Activated naive CD8-positive, alpha-beta T cell treated with anti-CD3 and anti-CD28 coated beads for 36 hours (primary cell): ENCODE measurements at regions not wholly inside any gene's neighbourhood (a gene's known extent, or its start where the extent isn't known, plus 50 kb on each side); places are given as distances from the start of the nearest gene placed in this dataset.

Experiments
- DNase-seq: peaks from one replicate; pipeline ENCODE4 v3.0.0; 2021
- H3K27ac Mint-ChIP-seq: one replicate; pipeline ENCODE4 v1.8.0; 2022; ENCODE audit warnings: mild to moderate bottlenecking, moderate library complexity, mixed read lengths
- H3K27me3 Mint-ChIP-seq: one replicate; pipeline ENCODE4 v1.8.0; 2022; ENCODE audit warnings: mild to moderate bottlenecking, mixed read lengths
- H3K36me3 Mint-ChIP-seq: one replicate; pipeline ENCODE4 v1.8.0; 2021; ENCODE audit warnings: mild to moderate bottlenecking, mixed read lengths
- H3K4me1 Mint-ChIP-seq: one replicate; pipeline ENCODE4 v1.8.0; 2021; ENCODE audit warnings: mixed read lengths
- H3K4me3 Mint-ChIP-seq: one replicate; pipeline ENCODE4 v1.8.0; 2022; ENCODE audit warnings: mild to moderate bottlenecking, moderate library complexity, mixed read lengths
- H3K9me3 Mint-ChIP-seq: one replicate; pipeline ENCODE4 v1.8.0; 2022; ENCODE audit warnings: mixed read lengths

DNA sequence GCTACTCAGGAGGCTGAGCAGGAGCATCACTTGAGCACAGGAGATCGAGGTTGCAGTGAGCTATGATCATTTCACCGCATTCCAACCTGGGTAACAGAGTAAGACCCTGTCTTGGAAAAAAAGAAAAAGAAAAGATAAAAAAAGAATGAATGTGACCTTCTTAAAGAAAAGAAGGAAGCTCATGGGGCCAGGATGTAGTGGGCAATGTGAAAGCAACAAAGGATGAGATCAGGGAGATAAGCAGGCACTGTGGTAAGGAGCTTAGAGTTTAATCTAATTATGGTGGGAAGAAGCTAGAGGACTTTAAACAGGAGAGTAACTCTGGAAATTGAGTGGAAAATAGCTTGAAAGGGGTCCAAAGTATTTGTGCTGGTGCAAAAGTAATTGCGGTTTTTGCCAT lies 231.6 kb upstream of the UBE2E2 start:
- Mint-ChIP-seq H3K27me3 (no peaks in the 10 kb centered on the region), H3K36me3 (no peaks in the 10 kb centered on the region), H3K4me3 (no peak overlapping the region)

DNA sequence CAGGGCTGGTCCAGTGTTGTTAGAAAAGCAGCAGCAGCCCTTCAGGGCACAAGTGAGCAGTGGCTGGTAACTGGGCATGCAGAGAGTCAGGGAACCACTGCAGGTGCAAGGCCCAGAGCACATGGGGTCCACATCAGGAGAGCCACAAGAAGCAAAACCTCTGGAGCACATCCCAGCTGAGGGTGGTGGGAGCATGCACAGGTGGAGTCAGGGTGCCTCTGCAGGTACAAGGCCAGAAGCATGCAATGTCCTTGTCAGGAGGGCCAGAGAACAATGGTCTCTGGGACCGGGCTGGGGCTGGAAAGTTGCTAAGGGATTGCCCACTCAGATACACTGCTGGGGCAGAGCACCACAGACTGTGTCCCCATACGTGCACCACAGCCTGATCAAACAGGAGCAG lies 226.1 kb upstream of the UBE2E2 start:
- H3K4me3 Mint-ChIP-seq = no peak overlapping the region
- no peak overlapping the region for H3K27ac Mint-ChIP-seq
- no peaks in the 10 kb centered on the region for H3K9me3 Mint-ChIP-seq
- no peaks in the 10 kb centered on the region for H3K27me3 Mint-ChIP-seq
- H3K4me1 Mint-ChIP-seq = peaks cover 4% of the 10 kb centered on the region
- H3K36me3 Mint-ChIP-seq = no peaks in the 10 kb centered on the region
- no peak for DNase-seq

More for the DNA sequence above, 231.6 kb upstream of the UBE2E2 start:
- no peaks in the 10 kb centered on the region for H3K9me3 Mint-ChIP-seq
- DNase-seq = no peak
- no peak overlapping the region for H3K27ac Mint-ChIP-seq
- no peaks in the 10 kb centered on the region for H3K4me1 Mint-ChIP-seq

DNA sequence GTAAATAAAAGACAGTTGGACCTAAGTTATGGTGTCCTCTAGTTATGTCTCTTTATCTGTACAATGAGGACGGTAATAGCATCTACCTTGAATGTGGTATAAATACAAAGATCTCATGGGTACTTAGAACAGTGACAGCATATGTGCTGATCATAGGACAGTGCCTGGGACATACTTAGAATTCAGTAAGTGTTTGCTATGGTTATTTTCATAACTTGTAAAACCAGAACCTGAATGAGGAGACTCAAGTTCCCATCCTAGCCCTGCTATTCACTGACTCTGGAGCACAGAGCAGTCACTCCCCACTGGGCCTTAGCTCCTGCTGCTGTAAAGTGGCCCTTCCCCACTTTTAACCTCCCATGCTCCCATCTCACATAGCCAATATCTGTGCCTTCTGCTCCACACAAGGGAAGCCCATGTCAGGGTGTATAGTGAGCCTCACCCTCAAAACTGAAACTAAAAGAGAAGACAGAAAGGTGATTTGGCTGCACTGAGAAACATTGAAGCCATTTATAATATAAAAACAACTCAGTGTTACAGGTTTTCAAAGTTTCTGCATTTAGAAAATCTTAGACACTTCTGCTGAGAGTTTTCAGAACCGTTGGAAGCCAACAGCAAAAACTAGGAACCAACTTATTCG lies 225.4 kb upstream of the UBE2E2 start:
- Mint-ChIP-seq H3K4me3 (no peak overlapping the region), H3K36me3 (no peaks in the 10 kb centered on the region), H3K27ac (no peak overlapping the region)

DNA sequence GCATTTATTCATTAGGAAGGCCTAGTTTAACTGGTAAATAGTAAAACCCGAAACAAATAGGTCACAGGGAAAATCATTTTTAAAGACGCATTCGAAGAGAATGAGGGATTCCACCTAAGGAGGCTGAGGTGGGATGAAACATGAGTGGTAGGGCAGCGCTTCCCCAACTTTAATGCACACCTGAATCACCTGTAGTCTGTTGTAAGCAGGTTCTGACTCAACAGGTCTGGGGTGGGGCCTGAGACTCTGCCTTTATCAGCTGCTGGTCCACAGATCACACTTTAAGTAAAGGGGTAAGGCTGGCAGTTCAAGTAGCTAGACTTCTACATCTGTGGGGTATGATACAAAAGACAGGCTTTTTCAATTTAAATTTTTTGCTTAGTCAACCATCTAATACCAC lies 223.5 kb upstream of the UBE2E2 start:
- H3K27me3 Mint-ChIP-seq = no peaks in the 10 kb centered on the region
- no peak overlapping the region for H3K4me3 Mint-ChIP-seq
- H3K9me3 Mint-ChIP-seq = no peaks in the 10 kb centered on the region
- H3K4me1 Mint-ChIP-seq = peaks cover 4% of the 10 kb centered on the region
- no peak for DNase-seq
- H3K27ac Mint-ChIP-seq = no peak overlapping the region
- H3K36me3 Mint-ChIP-seq = no peaks in the 10 kb centered on the region

More for the DNA sequence above, 225.4 kb upstream of the UBE2E2 start:
- no peaks in the 10 kb centered on the region for H3K27me3 Mint-ChIP-seq
- H3K9me3 Mint-ChIP-seq = no peaks in the 10 kb centered on the region
- peaks cover 4% of the 10 kb centered on the region for H3K4me1 Mint-ChIP-seq
- no peak for DNase-seq

DNA sequence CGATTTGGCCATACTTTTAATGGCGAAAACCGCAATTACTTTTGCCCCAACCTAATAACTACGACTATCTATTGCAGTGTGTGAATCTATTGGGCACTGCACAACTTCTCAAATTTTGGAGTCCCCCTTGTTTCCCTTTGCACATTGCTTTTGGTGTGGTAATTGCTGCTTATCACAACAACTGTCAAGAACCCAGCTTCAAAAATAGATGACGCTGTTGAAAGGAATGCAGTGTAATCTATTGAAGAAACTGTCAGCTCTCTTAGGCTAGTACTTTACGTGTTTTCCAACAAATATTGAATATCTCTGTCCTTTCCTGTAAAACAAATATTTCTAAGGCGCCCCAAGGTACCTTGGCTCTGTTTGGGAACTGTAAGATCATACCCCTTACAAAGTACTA lies 222.8 kb upstream of the UBE2E2 start:
- no peak for DNase-seq
- peaks cover 4% of the 10 kb centered on the region for H3K4me1 Mint-ChIP-seq
- H3K27ac Mint-ChIP-seq = no peak overlapping the region
- no peak overlapping the region for H3K4me3 Mint-ChIP-seq
- peaks cover 5% of the 10 kb centered on the region for H3K9me3 Mint-ChIP-seq
- no peaks in the 10 kb centered on the region for H3K27me3 Mint-ChIP-seq
- H3K36me3 Mint-ChIP-seq = no peaks in the 10 kb centered on the region

DNA sequence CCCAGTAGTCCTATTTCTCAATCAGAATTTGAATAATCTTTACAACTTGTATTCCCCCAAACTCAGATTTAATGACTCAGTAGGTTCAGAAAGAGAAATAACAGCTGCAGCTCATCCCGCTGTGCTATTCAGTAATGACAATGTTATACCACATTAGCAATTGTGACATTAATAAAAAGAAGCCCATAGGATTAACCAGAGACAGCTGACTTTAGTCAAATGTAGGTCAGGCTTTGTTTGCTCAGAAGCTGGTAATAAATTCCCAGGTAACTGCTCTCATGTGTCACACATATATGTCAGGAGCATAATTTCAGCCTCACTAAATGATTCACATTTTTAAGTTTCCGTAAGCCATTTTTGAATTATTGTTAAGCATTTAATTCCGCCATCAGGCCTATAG lies 222.0 kb upstream of the UBE2E2 start:
- Mint-ChIP-seq H3K9me3 (peaks cover 10% of the 10 kb centered on the region), H3K36me3 (no peaks in the 10 kb centered on the region), H3K27ac (no peak overlapping the region), H3K4me3 (no peak overlapping the region), H3K4me1 (peaks cover 4% of the 10 kb centered on the region), H3K27me3 (no peaks in the 10 kb centered on the region)
- no peak for DNase-seq

DNA sequence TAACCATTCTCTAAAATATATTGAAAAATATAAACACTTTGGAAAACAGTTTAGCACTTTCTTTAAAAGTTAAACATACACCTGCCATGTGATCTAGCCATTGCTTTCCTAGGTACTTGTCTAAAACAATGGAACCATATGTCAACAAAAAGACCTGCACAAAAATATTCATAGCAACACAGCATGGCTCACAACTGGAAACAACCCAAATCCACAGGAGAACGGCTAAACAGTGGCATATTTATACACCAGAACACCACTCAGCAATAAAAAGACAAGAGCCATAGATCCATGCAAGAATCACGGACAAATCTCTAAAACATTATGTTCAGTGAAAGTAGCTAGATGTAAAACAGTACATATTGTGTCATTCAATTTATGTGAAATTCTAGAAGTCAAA lies 221.3 kb upstream of the UBE2E2 start:
- H3K27ac Mint-ChIP-seq = no peak overlapping the region
- no peak overlapping the region for H3K4me3 Mint-ChIP-seq
- peaks cover 4% of the 10 kb centered on the region for H3K4me1 Mint-ChIP-seq
- H3K27me3 Mint-ChIP-seq = peaks cover 5% of the 10 kb centered on the region
- no peaks in the 10 kb centered on the region for H3K36me3 Mint-ChIP-seq
- no peak for DNase-seq
- peaks cover 13% of the 10 kb centered on the region for H3K9me3 Mint-ChIP-seq

DNA sequence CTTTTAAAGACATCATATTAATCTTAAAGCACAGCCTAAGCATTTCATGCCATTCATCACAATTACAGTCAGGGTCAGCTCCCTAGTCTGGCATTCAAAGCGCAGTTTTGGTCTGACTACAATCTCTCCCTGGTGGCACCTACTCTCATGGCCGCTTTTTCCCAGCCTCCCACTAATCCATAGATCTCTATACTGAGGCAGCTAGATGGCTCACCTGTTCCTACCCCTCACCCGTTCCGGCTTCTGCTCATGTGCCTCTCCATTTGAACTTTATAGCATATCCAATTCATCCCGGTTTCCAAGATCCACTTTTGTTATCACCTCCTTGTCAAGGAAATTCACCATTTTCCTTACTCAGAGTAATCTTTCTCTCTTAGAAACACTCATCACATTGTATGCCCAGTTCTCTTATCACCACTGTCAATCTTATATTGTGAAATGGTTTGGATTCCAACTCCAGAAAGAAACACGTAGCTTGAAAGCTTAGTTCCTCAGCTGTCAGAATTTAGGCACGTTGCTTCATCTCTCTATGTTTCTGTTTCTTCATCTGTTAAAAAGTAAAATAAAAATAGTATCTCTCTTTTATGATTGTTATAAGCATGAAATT lies 220.0 kb upstream of the UBE2E2 start:
- H3K4me3 Mint-ChIP-seq = no peak overlapping the region
- no peak overlapping the region for H3K27ac Mint-ChIP-seq
- H3K9me3 Mint-ChIP-seq = peaks cover 13% of the 10 kb centered on the region
- no peaks in the 10 kb centered on the region for H3K36me3 Mint-ChIP-seq
- no peaks in the 10 kb centered on the region for H3K4me1 Mint-ChIP-seq
- peaks cover 5% of the 10 kb centered on the region for H3K27me3 Mint-ChIP-seq
- no peak for DNase-seq

DNA sequence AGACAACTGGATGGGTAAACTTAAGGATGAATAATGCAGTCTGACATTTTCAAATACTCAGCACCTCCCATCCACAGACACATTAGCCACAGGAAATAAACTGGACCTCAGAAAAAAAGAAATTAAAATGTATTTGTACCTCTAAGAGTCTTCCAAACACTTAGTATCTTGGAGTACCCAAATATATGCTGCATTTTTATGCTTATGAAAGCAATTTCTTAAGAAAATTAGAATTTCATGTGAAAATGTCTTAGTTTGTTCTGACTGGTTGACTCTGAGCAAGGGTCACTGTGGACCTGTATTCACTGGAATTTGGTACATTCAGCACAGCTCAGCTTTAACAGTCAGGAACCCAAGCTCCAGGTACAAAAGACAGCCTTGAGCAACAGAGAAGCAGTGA lies 216.2 kb upstream of the UBE2E2 start:
- Mint-ChIP-seq H3K9me3 (peaks cover 13% of the 10 kb centered on the region), H3K27ac (no peak overlapping the region), H3K36me3 (no peaks in the 10 kb centered on the region), H3K27me3 (peaks cover 5% of the 10 kb centered on the region), H3K4me1 (no peaks in the 10 kb centered on the region), H3K4me3 (no peak overlapping the region)
- no peak for DNase-seq

DNA sequence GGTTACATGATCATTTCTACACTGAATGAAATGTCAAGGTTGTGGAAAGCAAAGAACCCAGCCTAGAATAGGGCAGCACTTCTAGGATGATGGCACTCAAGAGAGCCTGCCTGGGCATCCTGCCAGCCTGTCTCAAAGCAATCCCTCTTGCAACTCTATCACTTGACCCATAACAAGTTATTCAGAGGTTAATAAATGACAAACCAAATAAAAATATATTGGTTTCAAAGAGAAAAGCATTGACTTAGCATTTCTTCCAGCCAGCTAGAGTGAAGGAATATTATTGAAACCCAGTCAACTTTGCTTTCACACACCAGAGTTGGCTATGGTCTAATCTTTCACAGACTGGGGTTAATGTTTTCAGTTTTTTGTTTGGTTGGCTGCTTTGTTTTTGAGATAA lies 214.6 kb upstream of the UBE2E2 start:
- Mint-ChIP-seq H3K27ac (no peak overlapping the region), H3K36me3 (no peaks in the 10 kb centered on the region), H3K4me3 (no peak overlapping the region), H3K9me3 (peaks cover 13% of the 10 kb centered on the region), H3K4me1 (no peaks in the 10 kb centered on the region), H3K27me3 (peaks cover 5% of the 10 kb centered on the region)
- no peak for DNase-seq

DNA sequence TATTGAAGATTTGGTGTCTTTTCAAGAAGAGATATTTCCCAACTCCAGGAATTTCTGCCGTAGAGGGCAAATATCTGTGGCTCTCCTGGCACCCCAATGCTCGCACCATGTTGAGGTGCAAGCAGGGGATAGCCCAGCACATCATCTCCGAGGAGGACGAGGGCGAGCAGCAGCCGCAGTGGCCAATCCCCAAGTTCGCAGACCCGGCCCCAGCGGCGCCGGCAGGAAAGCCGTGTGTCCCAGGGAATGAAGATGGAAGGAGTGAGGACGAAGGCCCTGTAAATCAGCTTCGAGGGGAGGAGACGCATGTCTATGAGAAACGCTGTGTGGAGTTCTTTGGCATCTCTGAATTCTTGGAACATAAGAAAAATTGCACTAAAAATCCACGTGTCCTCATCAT lies 213.4 kb upstream of the UBE2E2 start:
- H3K9me3 Mint-ChIP-seq = peaks cover 13% of the 10 kb centered on the region
- no peak for DNase-seq
- no peaks in the 10 kb centered on the region for H3K36me3 Mint-ChIP-seq
- no peaks in the 10 kb centered on the region for H3K4me1 Mint-ChIP-seq
- H3K4me3 Mint-ChIP-seq = no peak overlapping the region
- no peak overlapping the region for H3K27ac Mint-ChIP-seq
- peaks cover 5% of the 10 kb centered on the region for H3K27me3 Mint-ChIP-seq

DNA sequence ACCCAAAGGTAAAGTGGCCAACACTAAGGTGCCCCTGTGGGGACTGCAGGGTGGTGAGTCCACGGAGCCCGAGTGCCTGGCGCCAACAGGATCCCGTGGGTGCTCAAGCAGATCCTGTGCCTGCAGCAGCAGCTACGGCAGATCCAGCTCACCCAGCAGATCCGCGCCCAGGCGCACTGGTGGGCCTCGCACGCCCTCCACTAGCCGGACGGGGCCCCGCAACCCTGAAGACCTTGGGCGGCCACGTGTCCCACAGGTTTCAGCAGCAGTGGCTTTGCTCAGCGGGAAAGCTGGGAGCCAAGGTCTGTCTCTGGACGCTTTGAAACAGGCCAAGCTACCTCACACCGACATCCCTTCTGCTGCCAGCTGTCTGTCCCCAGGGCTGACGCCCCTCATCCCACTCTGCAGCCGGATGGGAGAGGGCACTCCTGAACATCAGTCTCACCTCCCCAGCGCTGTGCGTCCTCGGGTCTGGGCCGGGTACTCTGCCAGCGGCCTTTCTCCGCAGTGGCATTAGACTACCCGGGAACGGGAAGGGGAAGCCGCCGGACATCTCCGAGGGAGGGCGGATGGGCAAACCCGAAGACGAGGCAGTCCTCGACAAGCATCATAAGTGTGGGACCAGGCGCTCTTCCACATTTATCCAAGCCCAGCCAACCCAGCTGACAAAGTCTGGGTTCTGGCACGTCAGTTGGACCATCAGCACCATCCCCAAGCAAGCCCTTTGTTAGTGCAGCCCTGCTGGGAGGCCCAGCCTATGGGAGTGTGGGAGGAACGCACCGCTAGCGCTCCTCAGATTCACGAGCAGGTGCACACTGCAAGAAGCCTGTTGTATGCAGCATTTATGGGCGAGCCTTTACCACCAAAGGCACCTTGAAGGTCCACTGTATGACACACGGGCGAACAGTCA lies 212.6 kb upstream of the UBE2E2 start:
- no peak overlapping the region for H3K4me3 Mint-ChIP-seq
- H3K9me3 Mint-ChIP-seq = peaks cover 6% of the 10 kb centered on the region
- H3K27me3 Mint-ChIP-seq = peaks cover 5% of the 10 kb centered on the region
- H3K36me3 Mint-ChIP-seq = no peaks in the 10 kb centered on the region
- H3K27ac Mint-ChIP-seq = no peak overlapping the region
- no peak for DNase-seq
- no peaks in the 10 kb centered on the region for H3K4me1 Mint-ChIP-seq

DNA sequence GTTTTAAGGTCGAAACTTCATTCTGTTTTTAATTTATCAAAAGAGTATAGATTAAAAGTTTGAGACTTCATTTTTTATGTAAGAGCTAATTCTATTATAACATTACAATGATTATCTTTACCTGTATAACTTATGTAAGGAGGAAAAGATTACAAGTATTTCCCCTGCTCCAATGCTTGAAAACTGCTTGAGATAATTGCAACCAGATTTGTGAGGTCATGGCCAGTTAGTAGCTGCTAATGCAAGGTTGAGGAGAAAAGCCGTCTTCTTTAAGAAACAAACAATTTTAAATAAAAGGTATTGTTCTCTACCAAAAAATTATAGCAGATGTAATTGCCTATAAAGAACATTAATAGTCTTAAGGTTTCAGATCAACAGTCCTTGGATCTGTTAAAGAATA lies 208.3 kb upstream of the UBE2E2 start:
- Mint-ChIP-seq H3K4me1 (no peaks in the 10 kb centered on the region), H3K4me3 (no peak overlapping the region), H3K27me3 (no peaks in the 10 kb centered on the region), H3K9me3 (no peaks in the 10 kb centered on the region), H3K27ac (no peak overlapping the region), H3K36me3 (no peaks in the 10 kb centered on the region)
- no peak for DNase-seq

DNA sequence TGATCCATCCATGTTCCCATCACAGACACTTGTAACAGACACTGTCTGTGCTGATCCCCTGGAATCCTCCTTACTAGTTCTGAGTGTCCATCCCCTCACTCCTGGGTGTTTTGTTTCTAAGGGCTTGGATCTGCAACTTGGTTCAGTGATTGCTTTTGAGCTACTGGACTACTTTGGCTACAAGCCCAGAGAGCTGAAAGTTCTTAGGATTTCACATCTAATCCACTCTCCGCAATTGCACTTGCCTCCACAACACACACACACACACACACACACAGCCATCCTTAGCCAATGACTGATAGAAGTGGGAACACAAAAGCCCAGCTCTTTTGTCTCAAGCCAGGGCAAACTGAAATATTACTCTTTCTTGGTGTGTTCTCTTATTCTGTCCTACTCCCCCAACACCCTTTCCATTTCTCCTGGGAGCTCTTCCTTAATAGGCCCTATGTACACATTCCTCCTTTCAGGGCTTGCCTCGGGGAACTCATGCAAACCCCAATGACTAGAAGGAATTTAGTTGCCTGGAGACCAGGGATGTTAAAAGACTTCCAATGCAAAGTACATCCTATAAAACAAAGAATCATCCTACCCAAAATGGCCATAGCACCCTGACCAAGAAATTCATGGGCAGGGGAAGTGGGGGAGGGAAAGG lies 206.1 kb upstream of the UBE2E2 start:
- Mint-ChIP-seq H3K4me1 (no peaks in the 10 kb centered on the region), H3K27me3 (no peaks in the 10 kb centered on the region), H3K36me3 (no peaks in the 10 kb centered on the region), H3K27ac (no peak overlapping the region), H3K9me3 (no peaks in the 10 kb centered on the region), H3K4me3 (no peak overlapping the region)
- DNase-seq = no peak

DNA sequence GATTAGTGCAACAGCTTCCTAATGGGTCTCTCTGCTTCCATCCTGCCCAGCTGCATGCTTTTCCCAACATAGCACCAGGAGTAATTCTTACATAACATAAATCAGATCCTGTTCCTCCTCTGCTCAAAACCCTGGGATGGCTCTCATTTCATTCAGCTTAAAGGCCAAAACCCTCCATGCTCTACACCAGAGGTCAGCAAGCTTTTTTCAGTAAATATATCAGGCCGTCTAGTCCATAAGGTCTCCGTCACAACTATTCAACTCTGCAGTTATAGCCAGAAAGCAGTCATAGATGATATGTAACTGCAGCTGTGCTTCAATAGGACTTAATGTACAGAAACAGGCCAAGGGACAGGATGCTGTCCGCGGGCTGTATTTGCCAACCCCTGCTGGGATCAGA lies 202.8 kb upstream of the UBE2E2 start:
- no peak for DNase-seq
- Mint-ChIP-seq H3K27ac (no peak overlapping the region), H3K27me3 (no peaks in the 10 kb centered on the region), H3K4me1 (no peaks in the 10 kb centered on the region), H3K36me3 (no peaks in the 10 kb centered on the region), H3K4me3 (no peak overlapping the region), H3K9me3 (no peaks in the 10 kb centered on the region)
